ENCODE measurements at regions not wholly inside any gene's neighbourhood (a gene's known extent, or its start where the extent isn't known, plus 50 kb on each side); places are given as distances from the start of the nearest gene placed in this dataset.

DNA sequence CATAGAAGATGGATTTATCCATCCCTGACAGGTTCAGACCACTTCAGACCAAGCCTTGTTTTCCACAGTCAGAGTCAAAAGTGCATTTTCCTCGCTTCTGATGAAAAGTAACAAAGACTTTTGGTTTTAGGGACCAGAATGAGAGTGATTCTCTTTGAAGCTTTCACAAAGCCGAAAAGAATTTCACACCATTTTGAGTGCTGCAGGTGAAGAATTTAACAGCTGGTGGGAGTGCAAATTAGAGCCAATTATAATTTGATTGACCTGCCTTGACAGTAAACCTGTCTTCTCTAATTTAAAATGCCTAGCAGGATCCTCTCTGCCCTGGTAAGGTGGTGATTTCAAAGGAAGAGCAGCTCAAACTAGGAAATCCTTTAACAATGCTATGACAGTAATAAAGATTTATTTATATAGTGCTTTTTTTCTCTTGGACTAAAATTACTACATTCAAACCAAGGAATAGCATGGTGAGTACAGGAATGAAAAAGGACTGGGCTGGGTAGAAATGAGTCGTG, 241.6 kb downstream of the HRH4 start:
- TF ChIP-seq, protein P1, sequence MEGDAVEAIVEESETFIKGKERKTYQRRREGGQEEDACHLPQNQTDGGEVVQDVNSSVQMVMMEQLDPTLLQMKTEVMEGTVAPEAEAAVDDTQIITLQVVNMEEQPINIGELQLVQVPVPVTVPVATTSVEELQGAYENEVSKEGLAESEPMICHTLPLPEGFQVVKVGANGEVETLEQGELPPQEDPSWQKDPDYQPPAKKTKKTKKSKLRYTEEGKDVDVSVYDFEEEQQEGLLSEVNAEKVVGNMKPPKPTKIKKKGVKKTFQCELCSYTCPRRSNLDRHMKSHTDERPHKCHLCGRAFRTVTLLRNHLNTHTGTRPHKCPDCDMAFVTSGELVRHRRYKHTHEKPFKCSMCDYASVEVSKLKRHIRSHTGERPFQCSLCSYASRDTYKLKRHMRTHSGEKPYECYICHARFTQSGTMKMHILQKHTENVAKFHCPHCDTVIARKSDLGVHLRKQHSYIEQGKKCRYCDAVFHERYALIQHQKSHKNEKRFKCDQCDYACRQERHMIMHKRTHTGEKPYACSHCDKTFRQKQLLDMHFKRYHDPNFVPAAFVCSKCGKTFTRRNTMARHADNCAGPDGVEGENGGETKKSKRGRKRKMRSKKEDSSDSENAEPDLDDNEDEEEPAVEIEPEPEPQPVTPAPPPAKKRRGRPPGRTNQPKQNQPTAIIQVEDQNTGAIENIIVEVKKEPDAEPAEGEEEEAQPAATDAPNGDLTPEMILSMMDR (IDR thresholded peaks at IDR 0.05; ENCODE audit: control extremely low read depth, extremely low read depth, low read depth, missing control alignments) = no peak
- POLR2A ChIA-PET = no interaction called here

DNA sequence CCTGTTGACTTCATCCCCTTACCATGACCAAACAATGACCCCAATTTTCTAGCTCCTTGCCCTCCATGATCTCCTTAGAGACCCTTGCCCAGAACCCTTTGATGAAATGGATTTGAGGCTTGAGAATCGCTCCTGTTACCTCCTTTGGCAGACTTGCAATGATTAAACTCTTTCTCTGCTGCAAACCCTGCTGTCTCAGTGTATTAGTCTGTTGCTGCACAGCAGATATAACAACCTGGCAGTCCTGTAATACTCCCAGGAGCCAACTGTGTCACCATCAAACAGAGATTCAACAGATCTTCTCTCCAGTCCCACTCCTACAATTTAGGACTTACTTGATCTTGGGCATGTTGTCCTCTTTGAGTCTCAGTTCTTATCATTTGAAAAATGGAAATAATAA, 242.9 kb downstream of the HRH4 start:
- CTCF ChIA-PET = interaction anchor here (0.7 to 1.1 kb wide), 3 partner anchors 10 to 27 kb away, joined by 3 read pairs; no protein-coding TSS in a partner anchor
- POLR2A ChIA-PET = no interaction called here
- TF ChIP-seq, protein P1 (IDR thresholded peaks at IDR 0.05; ENCODE audit: control extremely low read depth, extremely low read depth, low read depth, missing control alignments) = no peak
- no peak for DNase-seq (ENCODE audit: extremely low spot score)

More for the DNA sequence above, 241.6 kb downstream of the HRH4 start:
- no peak for DNase-seq (ENCODE audit: extremely low spot score)
- CTCF ChIA-PET = interaction anchor here (1.1 to 1.2 kb wide), 2 partner anchors 8 to 12 kb away, joined by 3 read pairs; no protein-coding TSS in a partner anchor

DNA sequence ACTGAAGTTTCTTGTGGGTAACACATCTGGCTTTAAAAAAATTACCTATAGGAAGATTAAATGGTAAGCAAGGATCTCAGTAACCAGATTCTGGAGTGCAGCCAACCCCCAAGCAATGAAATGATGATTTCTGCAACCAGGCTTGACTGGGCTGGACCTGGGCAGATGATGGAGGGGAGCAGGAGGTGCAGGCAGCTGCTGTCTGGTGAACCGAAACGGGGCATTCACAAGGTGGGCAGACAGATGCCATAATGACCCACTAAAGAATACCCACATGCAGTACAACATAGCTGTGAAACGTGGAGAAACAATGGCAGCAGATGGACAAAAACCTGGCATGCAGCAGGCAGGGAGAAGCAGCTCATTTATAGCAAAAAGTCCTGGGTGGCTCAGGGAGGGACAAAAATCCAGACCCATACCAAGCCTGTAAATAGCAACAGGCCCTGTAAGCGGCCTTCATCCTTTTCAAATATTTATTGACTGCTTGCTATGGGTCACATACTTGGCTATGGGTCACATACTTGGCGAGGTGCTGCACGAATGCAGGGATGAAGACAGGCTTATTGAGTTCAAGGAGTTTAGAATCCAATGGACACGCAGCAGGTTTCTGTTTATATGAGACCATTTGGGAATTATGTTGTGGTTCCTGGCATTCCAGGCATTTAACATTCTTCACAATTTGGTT, 244.7 kb downstream of the HRH4 start:
- no peak for DNase-seq (ENCODE audit: extremely low spot score)
- ChIA-PET CTCF (interaction anchor here (0.7 to 0.9 kb wide), 2 partner anchors 14 to 21 kb away, joined by 3 read pairs; no protein-coding TSS in a partner anchor), POLR2A (no interaction called here)
- TF ChIP-seq, protein P1 (IDR thresholded peaks at IDR 0.05; ENCODE audit: control extremely low read depth, extremely low read depth, low read depth, missing control alignments) = no peak

DNA sequence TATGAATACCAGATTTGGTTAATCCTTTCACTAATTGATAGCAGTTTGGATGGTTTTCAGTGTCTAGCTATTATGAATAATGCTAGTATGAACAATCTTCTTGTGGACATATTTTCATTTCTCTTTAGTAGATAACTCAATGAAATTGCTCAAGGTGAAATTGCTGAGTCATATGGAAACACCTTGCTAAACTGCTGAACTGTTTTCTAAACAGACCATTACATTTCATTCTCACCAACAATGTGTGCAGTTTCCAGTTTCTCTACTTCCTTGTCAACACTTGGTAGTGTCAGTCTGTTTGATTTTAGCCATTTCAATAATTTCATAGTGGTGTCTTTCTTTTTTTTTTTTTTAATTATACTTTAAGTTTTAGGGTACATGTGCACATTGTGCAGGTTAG, 250.0 kb downstream of the HRH4 start:
- ChIA-PET CTCF (no interaction called here), POLR2A (no interaction called here)
- DNase-seq (ENCODE audit: extremely low spot score) = no peak
- TF ChIP-seq, protein P1 (IDR thresholded peaks at IDR 0.05; ENCODE audit: control extremely low read depth, extremely low read depth, low read depth, missing control alignments) = no peak

DNA sequence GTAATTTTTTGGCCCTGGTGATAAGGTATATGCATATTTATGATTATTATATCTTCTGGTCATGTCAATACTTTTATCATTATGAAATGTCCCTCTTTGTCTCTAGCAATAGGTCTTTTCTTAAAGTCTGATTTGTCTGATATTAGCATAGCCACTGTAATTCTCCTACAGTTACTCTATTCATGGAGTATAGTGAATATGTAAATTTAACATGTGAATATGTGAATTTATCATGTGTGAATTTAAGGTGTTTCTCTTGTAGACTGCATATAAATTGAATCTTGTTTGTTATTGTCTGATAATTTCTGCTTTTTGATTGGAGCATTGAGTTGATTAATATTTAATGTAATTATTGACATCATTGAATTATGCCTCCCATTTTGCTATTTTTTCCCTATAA, 259.4 kb downstream of the HRH4 start:
- no peak for DNase-seq (ENCODE audit: extremely low spot score)
- CTCF ChIA-PET = no interaction called here
- TF ChIP-seq, protein P1 (IDR thresholded peaks at IDR 0.05; ENCODE audit: control extremely low read depth, extremely low read depth, low read depth, missing control alignments) = no peak
- POLR2A ChIA-PET = no interaction called here

DNA sequence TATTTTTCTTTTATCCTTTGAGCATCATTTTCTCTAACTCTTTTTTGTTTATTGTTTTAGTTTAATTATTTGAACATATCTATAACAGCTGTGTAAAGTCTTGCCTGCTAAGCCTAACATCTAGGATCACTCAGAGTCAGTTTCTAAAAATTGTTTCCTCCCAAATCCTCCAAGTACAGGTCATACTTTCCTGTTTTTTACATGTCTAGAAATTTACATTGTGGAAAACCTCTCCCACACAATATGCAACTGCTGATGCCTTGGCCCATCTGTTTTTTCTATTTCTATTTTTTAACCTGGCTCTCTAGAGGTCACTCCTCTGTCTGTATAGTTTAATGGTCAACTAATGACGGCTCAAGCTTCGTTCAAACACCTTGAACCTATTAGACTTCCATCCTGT, 261.0 kb downstream of the HRH4 start:
- DNase-seq (ENCODE audit: extremely low spot score) = no peak
- ChIA-PET CTCF (interaction anchor here (1.2 kb wide), 1 partner anchor 10 kb away, joined by 4 read pairs; no protein-coding TSS in a partner anchor), POLR2A (no interaction called here)

More for the DNA sequence above, 261.0 kb downstream of the HRH4 start:
- TF ChIP-seq, protein P1 (IDR thresholded peaks at IDR 0.05; ENCODE audit: control extremely low read depth, extremely low read depth, low read depth, missing control alignments) = no peak
